ENCODE measurements at regions not wholly inside any gene's neighbourhood (a gene's known extent, or its start where the extent isn't known, plus 50 kb on each side); places are given as distances from the start of the nearest gene placed in this dataset.

DNA sequence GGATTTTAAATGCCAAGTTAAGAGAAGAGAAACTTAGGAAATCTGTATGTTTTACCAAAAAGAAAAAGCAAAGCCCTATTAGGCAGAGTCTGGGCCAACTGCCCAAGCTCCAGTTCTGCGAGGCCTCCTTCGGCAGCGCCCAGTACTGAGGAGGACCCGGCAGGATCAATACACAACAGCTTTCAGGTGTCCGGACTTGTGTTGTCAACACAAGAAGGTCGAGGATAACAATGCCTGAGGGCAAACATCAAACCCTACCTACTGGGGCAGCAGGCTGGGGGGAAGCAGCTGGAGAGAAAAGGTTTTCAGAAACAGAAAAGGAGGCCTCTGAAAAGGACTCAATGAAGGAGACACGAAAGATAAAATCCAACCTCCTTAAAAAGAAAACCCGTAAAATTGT is 98.1 kb upstream of the GJB5 start:
- DNase-seq (no peak), ATAC-seq (no peak)

- ATAC-seq (no peak), DNase-seq (no peak)
Measured at GRCh38 chr1:34657266-34657665, 97.6 kb upstream of the GJB5 start.

DNA sequence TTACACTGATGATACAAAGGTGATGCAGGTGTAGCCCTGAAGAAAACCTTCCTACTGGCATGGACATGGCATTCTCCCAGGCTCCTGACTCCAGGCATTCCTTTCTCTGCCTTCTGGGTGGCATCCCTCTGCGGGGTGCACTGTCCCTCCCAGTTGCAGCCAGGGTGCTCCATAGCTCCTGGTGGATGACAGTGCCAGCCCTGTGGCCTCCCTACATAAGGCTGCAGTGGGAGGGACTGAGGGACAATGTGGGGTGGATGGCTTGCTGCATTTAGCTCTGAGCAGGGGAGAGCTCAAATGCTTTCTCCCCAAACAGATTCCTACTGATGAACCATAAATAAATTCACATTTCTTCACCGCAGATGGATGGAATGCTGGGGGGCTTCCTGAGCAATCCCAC is 97.0 kb upstream of the GJB5 start:
- no peak for DNase-seq
- ATAC-seq = no peak

GRCh38 chr1:34663031-34663430 is 91.8 kb upstream of the GJB5 start:
- ATAC-seq (no peak), DNase-seq (no peak)

GRCh38 chr1:34668063-34668462 is 86.8 kb upstream of the GJB5 start:
- ATAC-seq = no peak
- no peak for DNase-seq

GRCh38 chr1:34670982-34671381 is 83.9 kb upstream of the GJB5 start:
- no peak for ATAC-seq
- no peak for DNase-seq

DNA sequence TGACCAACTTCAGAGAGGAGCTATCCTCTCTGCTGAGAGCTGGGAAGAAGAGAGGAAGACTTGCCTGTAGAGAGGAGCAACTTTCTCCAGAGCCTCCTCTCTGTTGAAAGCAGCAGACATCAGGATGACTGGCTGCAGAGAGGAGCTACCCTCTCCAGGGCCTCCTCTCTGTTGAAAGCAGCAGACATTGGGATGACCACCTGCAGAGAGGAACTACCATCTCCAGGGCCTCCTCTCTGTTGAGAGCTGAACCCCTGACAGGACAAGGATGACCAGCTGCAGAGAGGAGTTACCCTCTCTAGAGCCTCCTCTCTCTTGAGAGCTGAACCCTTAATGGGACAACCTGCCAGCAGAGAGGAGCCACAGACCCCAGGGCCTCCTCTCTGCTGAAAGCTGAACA is 83.0 kb upstream of the GJB5 start:
- ATAC-seq = no peak
- DNase-seq = no peak

- ATAC-seq = no peak
Measured at GRCh38 chr1:34681480-34682451, 73.1 kb upstream of the GJB5 start.

DNA sequence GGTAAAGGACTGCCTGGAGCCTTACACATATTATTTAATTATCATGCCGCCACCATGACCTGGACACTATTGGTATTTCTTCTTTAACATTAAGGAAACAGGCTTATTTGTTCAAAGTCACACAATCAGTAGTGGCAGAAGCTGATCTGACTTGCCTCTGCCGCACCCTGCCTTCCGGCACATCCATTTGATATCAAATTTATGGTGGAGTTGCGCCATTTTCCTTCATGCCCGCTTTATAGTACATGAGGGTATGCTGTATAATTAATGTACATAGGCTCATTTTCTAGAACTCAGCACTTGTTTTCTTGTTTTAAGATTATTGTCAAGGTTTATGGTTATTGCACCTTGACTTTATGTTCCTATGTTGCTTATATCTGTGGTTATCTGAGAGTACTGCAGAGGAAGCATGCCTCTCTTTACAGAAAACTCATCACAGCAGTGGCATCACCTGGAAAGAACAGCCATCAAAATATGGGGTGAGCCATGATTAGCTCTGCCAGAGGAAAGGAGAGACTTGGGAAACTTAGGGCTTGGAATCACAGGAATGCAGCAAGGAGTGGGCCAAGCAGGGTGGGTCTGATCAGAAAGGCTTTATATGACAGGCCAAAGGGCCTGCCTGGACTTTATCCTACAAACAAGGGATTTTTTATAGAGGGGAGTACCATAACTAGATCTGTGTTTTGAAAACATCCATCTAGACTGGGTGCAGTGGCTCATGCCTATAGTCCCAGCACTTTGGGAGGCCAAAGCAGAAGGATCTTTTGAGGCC is 72.2 kb upstream of the GJB5 start:
- DNase-seq (no peak), ATAC-seq (no peak)

More at GRCh38 chr1:34681480-34682451, 73.1 kb upstream of the GJB5 start:
- DNase-seq = peak; percentile 59

GRCh38 chr1:34683616-34684015 is 71.2 kb upstream of the GJB5 start:
- DNase-seq (no peak), ATAC-seq (no peak)

DNA sequence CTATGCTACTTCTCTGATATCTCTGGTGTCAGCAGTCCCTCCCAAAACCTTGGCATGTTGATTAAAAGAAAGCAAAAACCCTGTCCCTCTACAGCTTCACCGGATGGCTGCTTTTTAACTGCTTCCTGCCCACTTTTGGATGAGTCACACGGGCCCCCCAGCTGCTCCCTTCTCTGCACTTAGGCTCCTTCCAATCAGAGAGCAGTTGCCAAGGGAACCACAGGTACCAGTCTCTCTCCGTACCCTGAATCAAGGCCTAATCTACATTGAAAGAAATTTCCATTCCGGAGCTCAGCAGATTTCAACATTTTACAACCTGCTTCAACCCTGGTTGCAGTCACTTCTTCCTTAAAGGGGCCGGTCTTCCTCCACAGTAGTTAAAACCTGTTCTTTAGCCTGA is 70.6 kb upstream of the GJB5 start:
- DNase-seq (peak; percentile 22), ATAC-seq (peak; percentile 79)

DNA sequence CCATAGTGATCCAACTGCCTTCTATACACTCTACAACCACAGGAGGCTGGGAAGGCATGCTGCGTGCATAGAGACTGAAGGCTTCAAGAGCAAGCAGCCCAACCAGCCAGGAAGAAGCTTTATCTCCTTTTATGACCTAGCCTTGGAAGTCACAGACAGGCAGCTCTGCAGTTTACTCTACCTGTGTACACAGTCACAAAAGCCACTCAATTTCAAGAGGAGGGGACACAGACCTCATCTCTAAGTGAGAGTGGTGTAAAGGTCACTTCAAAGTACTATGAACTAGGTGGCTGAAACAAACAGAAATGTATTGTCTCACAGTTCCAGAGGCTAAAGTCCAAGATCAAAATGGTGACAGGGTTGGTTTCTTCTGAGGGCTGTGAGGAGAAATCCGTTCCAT is 69.6 kb upstream of the GJB5 start:
- no peak for ATAC-seq

DNA sequence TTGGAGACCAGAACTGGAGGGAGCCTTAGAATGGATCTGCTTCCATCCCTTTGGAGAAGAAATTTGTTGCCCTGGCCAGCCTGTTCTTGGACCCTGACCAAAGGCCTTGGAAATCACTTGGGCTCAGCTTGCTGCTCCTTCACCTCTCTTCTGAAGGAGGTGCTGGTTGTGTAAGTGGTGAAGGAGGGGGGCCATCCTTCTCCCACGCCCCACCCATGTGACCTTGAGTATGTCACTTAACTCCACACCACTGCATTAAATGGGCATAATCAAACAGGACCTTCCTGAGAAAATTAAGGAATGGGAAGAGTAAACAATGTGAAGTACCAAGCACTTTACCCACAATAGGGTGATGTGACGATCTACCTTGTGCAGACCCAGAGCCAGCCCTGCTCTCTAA is 68.3 kb upstream of the GJB5 start:
- ATAC-seq = no peak
- no peak for DNase-seq

More for the DNA sequence above, 69.6 kb upstream of the GJB5 start:
- no peak for DNase-seq

DNA sequence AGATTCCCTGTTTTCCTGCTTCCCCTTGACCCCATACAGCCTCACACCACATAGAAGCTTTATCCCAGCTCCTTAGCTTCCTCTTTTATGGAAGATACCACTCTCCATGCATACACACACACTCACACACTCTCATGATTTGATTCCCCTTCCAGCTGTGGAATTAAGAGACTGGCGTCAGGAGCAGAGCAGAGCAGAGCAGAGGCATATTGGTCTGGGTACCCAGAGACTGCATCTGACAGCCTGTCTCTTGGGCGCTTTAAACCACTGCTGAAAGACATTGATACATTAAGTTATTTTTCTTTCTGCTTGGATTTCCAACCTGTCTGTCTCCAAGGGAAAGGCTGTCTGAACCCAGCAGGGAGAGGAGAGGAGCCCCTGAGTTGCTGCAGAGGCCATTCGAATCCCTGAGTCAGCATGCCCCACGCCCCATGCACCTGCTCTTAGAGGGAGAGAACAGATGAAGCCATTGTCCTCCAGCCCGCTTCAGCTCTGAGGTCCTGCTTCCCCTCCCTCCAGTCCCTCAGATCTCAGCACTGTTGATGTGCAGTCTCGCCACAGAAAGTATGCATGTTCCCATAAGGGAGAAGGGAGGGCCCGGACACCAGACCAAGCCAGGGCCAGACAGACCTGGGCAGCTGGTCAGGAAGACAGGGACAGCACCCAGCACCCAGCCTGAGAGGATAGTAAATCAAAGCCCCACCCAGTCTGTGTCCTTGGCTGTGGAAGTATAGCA is 66.7 kb upstream of the GJB5 start:
- DNase-seq (no peak), ATAC-seq (no peak)

GRCh38 chr1:34690269-34690668 is 64.6 kb upstream of the GJB5 start:
- ATAC-seq = no peak
- no peak for DNase-seq

DNA sequence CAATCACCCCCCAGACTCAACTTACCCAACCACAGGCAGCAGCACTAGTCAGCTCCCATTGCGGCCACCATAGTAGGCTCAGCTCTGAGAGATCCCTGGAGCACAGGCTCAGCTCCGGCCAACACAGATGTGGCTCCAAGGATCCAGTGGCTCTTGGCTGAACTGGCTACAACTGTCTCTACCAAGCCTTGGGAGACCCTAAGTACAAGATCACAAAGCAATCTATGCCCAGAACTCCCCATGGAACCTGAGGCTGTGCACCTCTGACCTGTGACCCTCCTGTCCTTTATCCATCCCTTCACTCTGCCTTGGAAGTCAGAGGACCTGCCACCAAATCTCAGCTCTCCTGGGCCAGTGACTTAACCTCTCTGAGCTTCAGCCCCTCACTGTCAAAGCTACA is 61.8 kb upstream of the GJB5 start:
- no peak for DNase-seq

DNA sequence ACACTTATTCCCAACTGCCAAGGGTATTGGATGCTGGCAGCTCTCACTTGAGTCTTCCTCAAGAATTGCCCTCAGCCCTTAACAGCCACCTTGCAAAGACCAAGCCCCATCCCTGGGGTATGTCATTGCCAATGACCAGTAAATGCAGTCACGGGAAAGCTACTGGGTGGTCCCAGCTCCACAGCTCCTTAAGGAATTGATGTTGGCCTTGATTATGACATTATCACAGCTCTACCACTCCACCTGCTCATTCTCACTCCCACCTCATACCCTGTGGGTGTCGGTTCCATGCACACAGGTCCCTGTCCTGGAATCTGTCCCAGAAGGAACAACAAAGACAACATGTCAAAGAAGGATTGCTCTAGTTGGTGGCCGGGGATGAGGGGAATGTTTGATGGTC is 60.5 kb upstream of the GJB5 start:
- no peak for DNase-seq
- ATAC-seq = no peak

More for the DNA sequence above, 61.8 kb upstream of the GJB5 start:
- ATAC-seq = no peak

GRCh38 chr1:34695580-34695979 is 59.3 kb upstream of the GJB5 start:
- no peak for DNase-seq

GRCh38 chr1:34696230-34696629 is 58.6 kb upstream of the GJB5 start:
- ATAC-seq (no peak), DNase-seq (no peak)

More at GRCh38 chr1:34695580-34695979, 59.3 kb upstream of the GJB5 start:
- no peak for ATAC-seq

GRCh38 chr1:34696981-34697380 is 57.9 kb upstream of the GJB5 start:
- DNase-seq (no peak), ATAC-seq (no peak)

DNA sequence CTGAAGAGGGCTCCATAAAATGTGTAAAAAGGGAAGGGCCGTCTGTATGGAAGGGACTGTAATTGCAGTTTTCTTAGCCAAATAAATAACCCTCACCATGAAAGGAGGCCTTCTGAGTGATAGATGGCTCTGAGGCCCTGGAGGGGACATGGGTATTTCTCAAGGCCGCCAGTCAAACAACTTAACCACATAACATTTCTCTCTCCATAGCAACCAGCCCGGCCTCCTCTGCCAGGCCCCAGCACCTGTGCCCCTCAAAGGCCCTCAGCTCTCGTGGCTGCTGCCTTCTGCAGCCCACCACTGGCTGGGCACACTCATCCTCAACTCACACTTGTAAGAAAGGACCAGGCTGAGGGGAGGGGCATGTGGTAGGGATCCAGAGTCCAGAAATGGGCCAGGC is 57.0 kb upstream of the GJB5 start:
- no peak for ATAC-seq
- no peak for DNase-seq

- DNase-seq = no peak
- no peak for ATAC-seq
Measured at GRCh38 chr1:34701326-34702060, 53.4 kb upstream of the GJB5 start.

All from stimulated activated naive CD8-positive, alpha-beta T cell treated with anti-CD3 and anti-CD28 coated beads, Interleukin-15, Interleukin-2, amounts not matched to agents 100 U/mL and 50 U/mL, for 24 hours (primary cell).